HEK293 (cell line): ENCODE measurements at regions not wholly inside any gene's neighbourhood (a gene's known extent, or its start where the extent isn't known, plus 50 kb on each side); places are given as distances from the start of the nearest gene placed in this dataset.

Experiments used
- CTCF ChIA-PET: fragments of 350-600 bp; formaldehyde crosslinking; extraction: SDS; loops from one replicate; lab custom pipeline; 2021; ENCODE audit warnings: antibody characterized with exemption; lab: Yijun Ruan, JAX
- POLR2A ChIA-PET: fragments of 300-600 bp; formaldehyde crosslinking; extraction: SDS; loops from one replicate; lab custom pipeline; 2020; ENCODE audit warnings: antibody characterized with exemption, inconsistent platforms; lab: Yijun Ruan, JAX
- H3K27ac ChIP-seq: fragments of 200-500 bp; sonication (Bioruptor generic); 2 replicates; pipeline ENCODE4 v1.5.1; 2014; ENCODE audit warnings: low read depth, low read length, control low read depth, inconsistent platforms; ENCODE audit errors: extremely low read depth
- H3K36me3 ChIP-seq, 2 experiments: fragments of 200-500 bp in 1 of 2; sonication (Bioruptor generic) in 1 of 2; 1 replicate in 1 of 2; 2 replicates in 1 of 2; pipeline ENCODE4 v1.5.1; 2014 to 2017; ENCODE audit warnings: inconsistent platforms in 2 of 2, low read length in 2 of 2; ENCODE audit not compliant: control insufficient read depth in 2 of 2, insufficient read depth in 1 of 2
- H3K4me1 ChIP-seq: fragments of 200-500 bp; sonication (Bioruptor generic); 2 replicates; pipeline ENCODE4 v1.5.1; 2014; ENCODE audit warnings: mild to moderate bottlenecking, low read length, inconsistent platforms; ENCODE audit not compliant: control insufficient read depth, insufficient read depth
- H3K4me3 ChIP-seq: 2 replicates; pipeline ENCODE4 v1.5.1; 2011; ENCODE audit warnings: low read depth, mild to moderate bottlenecking, control low read depth, low read length, moderate library complexity
- H3K9me3 ChIP-seq: fragments of 200-500 bp; sonication (Bioruptor generic); 2 replicates; pipeline ENCODE4 v1.5.1; 2014; ENCODE audit warnings: low read depth, low read length, inconsistent platforms; ENCODE audit not compliant: control insufficient read depth, insufficient read depth
- BCL11B ChIP-seq: fragments of 450-650 bp; formaldehyde crosslinking; IDR thresholded peaks from 2 replicates; pipeline ENCODE4 v1.5.1; 2016; ENCODE audit warnings: low read depth, missing biosample characterization, missing genetic modification characterization
- GLI4 ChIP-seq: fragments of 450-650 bp; formaldehyde crosslinking; IDR thresholded peaks from 2 replicates; pipeline ENCODE4 v1.5.1; 2016; ENCODE audit warnings: missing biosample characterization, missing genetic modification characterization
- TCF7L2 ChIP-seq: IDR thresholded peaks from 2 replicates; pipeline ENCODE4 v1.6.1; 2011; ENCODE audit warnings: low read depth, mild to moderate bottlenecking, inconsistent platforms, low read length, moderate library complexity, borderline replicate concordance
- YY2 ChIP-seq: fragments of 450-650 bp; formaldehyde crosslinking; IDR thresholded peaks from 2 replicates; pipeline ENCODE4 v1.5.1; 2016; ENCODE audit warnings: missing biosample characterization, missing genetic modification characterization
- ZBTB21 ChIP-seq: fragments of 450-650 bp; formaldehyde crosslinking; IDR thresholded peaks from 2 replicates; pipeline ENCODE4 v1.5.1; 2017; ENCODE audit warnings: missing biosample characterization, missing genetic modification characterization
- ZFP3 ChIP-seq: fragments of 450-650 bp; formaldehyde crosslinking; IDR thresholded peaks from 2 replicates; pipeline ENCODE4 v1.5.1; 2016; ENCODE audit warnings: low read depth, missing biosample characterization, missing genetic modification characterization
- ZNF121 ChIP-seq: fragments of 450-650 bp; formaldehyde crosslinking; IDR thresholded peaks from 2 replicates; pipeline ENCODE4 v1.5.1; 2016; ENCODE audit warnings: missing biosample characterization, missing genetic modification characterization
- ZNF175 ChIP-seq: fragments of 450-650 bp; formaldehyde crosslinking; IDR thresholded peaks from 2 replicates; pipeline ENCODE4 v1.5.1; 2016; ENCODE audit warnings: missing biosample characterization, missing genetic modification characterization
- ZNF366 ChIP-seq: fragments of 450-650 bp; formaldehyde crosslinking; conservative IDR thresholded peaks from 2 replicates; pipeline ENCODE4 v1.5.1; 2016; ENCODE audit warnings: missing biosample characterization, missing genetic modification characterization
- ZNF473 ChIP-seq: fragments of 450-650 bp; formaldehyde crosslinking; IDR thresholded peaks from 2 replicates; pipeline ENCODE4 v1.5.1; 2017; ENCODE audit warnings: missing biosample characterization, missing genetic modification characterization
- ZNF544 ChIP-seq: fragments of 450-650 bp; formaldehyde crosslinking; IDR thresholded peaks from 2 replicates; pipeline ENCODE4 v1.5.0; 2017; ENCODE audit warnings: missing biosample characterization, missing genetic modification characterization
- ZNF629 ChIP-seq: fragments of 450-650 bp; formaldehyde crosslinking; IDR thresholded peaks from 2 replicates; pipeline ENCODE4 v1.5.1; 2017; ENCODE audit warnings: missing biosample characterization, missing genetic modification characterization
- TF ChIP-seq, protein P1 (sequence below): fragments of 450-650 bp; formaldehyde crosslinking; IDR thresholded peaks from 2 replicates; pipeline ENCODE4 v1.5.1; 2017; ENCODE audit warnings: missing biosample characterization, missing genetic modification characterization
- TF ChIP-seq, protein P2 (sequence below): fragments of 450-650 bp; formaldehyde crosslinking; IDR thresholded peaks from 2 replicates; pipeline ENCODE4 v1.5.1; 2017; ENCODE audit warnings: missing biosample characterization, missing genetic modification characterization

DNA sequence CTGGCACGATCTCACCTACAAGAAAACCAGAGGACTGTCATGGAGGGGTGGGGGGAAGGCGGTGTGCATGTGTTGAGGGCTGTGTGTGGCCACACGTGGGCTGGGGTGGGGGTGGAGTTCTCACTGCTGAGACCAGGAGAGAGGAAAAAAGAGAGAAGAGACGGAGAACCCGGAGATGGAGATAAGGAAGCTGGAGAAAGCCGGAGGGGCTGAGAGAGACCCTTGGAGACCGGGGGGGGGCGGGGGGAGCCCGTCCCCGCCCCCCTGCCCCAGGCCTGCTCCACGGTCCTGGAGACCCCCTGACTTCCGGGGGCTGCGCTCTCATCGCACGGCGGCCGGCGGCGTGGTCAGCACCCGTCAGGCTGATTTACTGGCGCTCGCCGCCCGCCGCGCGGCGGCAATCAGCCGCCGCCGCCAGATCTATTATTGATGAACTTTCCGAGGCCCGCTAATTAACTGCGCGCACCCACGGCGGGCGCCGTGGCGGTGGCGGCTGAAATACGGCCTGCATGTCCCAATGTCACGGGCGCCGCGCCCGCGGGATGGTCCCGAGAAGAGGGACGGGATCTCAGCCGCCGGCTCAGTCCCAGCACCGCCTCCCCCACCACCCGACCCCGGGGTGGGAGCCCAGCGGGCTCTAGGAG, 187.4 kb downstream of the MN1 start:
- Histone ChIP-seq H3K27ac (no peak overlapping the region), H3K4me1 (no peaks in the 10 kb centered on the region), H3K36me3 (no peaks in the 10 kb centered on the region), H3K4me3 (no peak overlapping the region), H3K9me3 (no peaks in the 10 kb centered on the region)
- TF ChIP-seq ZNF544 (tag by site-specific recombination) (no peak), ZNF121 (tag by site-specific recombination) (no peak)
- POLR2A ChIA-PET: no interaction called here
- CTCF ChIA-PET: interaction anchor here (0.9 to 1.5 kb wide), 2 partner anchors 13 to 940 kb away, joined by 3 to 4 read pairs; no protein-coding TSS in a partner anchor

DNA sequence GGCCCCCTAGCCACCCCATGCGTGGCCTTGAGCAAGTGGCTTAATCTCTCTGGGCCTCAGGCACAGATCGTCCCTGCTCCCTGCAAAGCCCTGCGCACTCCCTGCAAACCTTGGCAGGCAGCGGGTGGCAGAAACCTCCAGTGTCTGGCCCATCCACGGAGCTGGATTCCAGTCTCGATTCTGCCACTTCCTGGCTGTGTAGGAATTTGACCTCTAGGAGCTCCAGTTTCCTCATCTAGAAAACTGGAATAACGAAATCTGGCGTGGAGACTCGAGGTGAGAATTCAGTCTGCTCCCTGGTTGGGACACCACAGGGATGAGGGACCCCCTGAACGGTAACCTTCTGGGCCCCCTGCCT, 186.9 kb downstream of the MN1 start:
- CTCF ChIA-PET: interaction anchor here (0.7 to 1.5 kb wide), 3 partner anchors 13 to 67 kb away, joined by 3 to 5 read pairs (median 4); no protein-coding TSS in a partner anchor
- no peaks in the 10 kb centered on the region for H3K36me3 ChIP-seq
- TF ChIP-seq ZBTB21 (tag by site-specific recombination): no peak
- TF ChIP-seq ZNF473 (tag by site-specific recombination): no peak
- TF ChIP-seq, protein P1, sequence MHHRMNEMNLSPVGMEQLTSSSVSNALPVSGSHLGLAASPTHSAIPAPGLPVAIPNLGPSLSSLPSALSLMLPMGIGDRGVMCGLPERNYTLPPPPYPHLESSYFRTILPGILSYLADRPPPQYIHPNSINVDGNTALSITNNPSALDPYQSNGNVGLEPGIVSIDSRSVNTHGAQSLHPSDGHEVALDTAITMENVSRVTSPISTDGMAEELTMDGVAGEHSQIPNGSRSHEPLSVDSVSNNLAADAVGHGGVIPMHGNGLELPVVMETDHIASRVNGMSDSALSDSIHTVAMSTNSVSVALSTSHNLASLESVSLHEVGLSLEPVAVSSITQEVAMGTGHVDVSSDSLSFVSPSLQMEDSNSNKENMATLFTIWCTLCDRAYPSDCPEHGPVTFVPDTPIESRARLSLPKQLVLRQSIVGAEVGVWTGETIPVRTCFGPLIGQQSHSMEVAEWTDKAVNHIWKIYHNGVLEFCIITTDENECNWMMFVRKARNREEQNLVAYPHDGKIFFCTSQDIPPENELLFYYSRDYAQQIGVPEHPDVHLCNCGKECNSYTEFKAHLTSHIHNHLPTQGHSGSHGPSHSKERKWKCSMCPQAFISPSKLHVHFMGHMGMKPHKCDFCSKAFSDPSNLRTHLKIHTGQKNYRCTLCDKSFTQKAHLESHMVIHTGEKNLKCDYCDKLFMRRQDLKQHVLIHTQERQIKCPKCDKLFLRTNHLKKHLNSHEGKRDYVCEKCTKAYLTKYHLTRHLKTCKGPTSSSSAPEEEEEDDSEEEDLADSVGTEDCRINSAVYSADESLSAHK (tag by site-specific recombination): no peak
- TF ChIP-seq ZNF629: no peak
- TF ChIP-seq, all 188 proteins: peak for 0
- POLR2A ChIA-PET: no interaction called here
- no peak overlapping the region for H3K27ac ChIP-seq
- no peaks in the 10 kb centered on the region for H3K4me1 ChIP-seq
- no peaks in the 10 kb centered on the region for H3K9me3 ChIP-seq
- H3K4me3 ChIP-seq: no peak overlapping the region

DNA sequence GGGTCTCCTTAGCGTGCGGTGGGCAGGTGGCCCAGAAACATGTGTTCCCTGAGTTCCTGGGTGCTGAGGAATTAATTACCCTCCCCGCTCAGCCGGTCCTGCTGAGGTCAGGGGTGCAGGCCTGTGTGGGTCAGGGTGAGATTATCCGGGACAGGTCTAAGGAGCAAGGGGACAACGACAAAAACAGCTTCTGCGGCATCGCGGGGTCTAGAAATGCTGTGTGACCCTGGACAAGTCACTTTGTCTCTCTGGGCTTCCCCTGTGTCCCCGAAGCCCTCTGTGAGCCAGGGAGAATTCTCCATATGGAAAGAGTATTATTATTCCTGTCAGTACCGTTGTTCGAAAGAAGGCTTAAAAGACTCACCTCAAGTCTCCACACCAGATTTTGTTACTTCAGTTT, 186.1 kb downstream of the MN1 start:
- Histone ChIP-seq H3K36me3 (no peaks in the 10 kb centered on the region), H3K4me3 (no peak overlapping the region), H3K9me3 (no peaks in the 10 kb centered on the region)
- POLR2A ChIA-PET: no interaction called here
- TF ChIP-seq ZNF175 (tag by site-specific recombination) (no peak), BCL11B (no peak)
- TF ChIP-seq, all 188 proteins: peak for 0
- Histone ChIP-seq H3K4me1 (no peaks in the 10 kb centered on the region), H3K27ac (no peak overlapping the region)
- CTCF ChIA-PET: interaction anchor here (0.7 to 0.8 kb wide), 2 partner anchors 40 to 66 kb away, joined by 3 to 5 read pairs; no protein-coding TSS in a partner anchor

DNA sequence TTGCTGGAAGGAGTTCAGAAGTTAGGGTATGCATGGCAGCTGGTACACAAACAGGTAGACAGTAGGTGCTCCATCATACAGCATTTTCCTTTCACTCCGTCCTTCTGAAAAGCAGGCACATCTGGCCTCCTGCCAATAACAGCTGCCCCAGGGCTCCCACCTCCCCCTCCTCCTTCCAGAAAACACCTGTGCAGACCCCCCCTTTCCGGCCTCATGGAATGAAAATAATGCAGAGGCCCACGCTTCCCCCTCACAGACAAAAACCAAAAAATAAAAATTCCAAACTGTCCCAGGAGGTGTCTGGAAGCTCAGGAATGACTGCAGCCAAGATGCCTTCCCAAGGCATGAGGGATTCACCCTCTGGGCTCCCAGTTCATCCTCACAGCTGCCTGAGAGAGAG, 185.5 kb downstream of the MN1 start:
- ChIA-PET CTCF (interaction anchor here (0.6 kb wide), 1 partner anchor 1353 kb away, joined by 3 read pairs; no protein-coding TSS in a partner anchor), POLR2A (no interaction called here)

More for the DNA sequence above, 185.5 kb downstream of the MN1 start:
- Histone ChIP-seq H3K4me3 (no peak overlapping the region), H3K27ac (no peak overlapping the region), H3K4me1 (no peaks in the 10 kb centered on the region), H3K9me3 (no peaks in the 10 kb centered on the region), H3K36me3 (no peaks in the 10 kb centered on the region)
- TF ChIP-seq, protein P2, sequence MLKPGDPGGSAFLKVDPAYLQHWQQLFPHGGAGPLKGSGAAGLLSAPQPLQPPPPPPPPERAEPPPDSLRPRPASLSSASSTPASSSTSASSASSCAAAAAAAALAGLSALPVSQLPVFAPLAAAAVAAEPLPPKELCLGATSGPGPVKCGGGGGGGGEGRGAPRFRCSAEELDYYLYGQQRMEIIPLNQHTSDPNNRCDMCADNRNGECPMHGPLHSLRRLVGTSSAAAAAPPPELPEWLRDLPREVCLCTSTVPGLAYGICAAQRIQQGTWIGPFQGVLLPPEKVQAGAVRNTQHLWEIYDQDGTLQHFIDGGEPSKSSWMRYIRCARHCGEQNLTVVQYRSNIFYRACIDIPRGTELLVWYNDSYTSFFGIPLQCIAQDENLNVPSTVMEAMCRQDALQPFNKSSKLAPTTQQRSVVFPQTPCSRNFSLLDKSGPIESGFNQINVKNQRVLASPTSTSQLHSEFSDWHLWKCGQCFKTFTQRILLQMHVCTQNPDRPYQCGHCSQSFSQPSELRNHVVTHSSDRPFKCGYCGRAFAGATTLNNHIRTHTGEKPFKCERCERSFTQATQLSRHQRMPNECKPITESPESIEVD: no peak
- TF ChIP-seq GLI4 (tag by site-specific recombination) (no peak), ZFP3 (no peak), YY2 (tag by site-specific recombination) (no peak), TCF7L2 (no peak), ZNF366 (tag by site-specific recombination) (no peak), ZNF544 (tag by site-specific recombination) (no peak)
- TF ChIP-seq, protein P1 (tag by site-specific recombination): no peak
